Lung (tissue), 11 donors: ENCODE measurements at regions not wholly inside any gene's neighbourhood (a gene's known extent, or its start where the extent isn't known, plus 50 kb on each side); places are given as distances from the start of the nearest gene placed in this dataset.

ENCODE experiments used
- ATAC-seq: fragments of 200-7000 bp; cut with Tn5 transposase; one replicate; pipeline ENCODE4 v1.9.1; 2020; ENCODE audit warnings: moderate number of reproducible peaks; ENCODE audit not compliant: insufficient read depth, low FRiP score
- DNase-seq, 3 donors: peaks; one replicate each; pipeline ENCODE4 v3.0.0-alpha.2; 2013 to 2017
- H3K27ac ChIP-seq, 2 donors: one replicate each; pipeline ENCODE4 v1.5.1; 2013; ENCODE audit warnings: mild to moderate bottlenecking in 2 of 2, moderate library complexity in 2 of 2, control low read depth in 1 of 2, inconsistent platforms in 1 of 2, low read depth in 1 of 2, low read length in 1 of 2
- H3K27me3 ChIP-seq, 3 donors: one replicate each; pipeline ENCODE4 v1.5.1; 2013; ENCODE audit warnings: low read length in 2 of 3; ENCODE audit not compliant: control insufficient read depth in 3 of 3, insufficient read depth in 3 of 3
- H3K36me3 ChIP-seq, 4 donors: one replicate each; pipeline ENCODE4 v1.5.1; 2013; ENCODE audit warnings: low read length in 4 of 4, mild to moderate bottlenecking in 1 of 4, moderate library complexity in 1 of 4; ENCODE audit not compliant: control insufficient read depth in 4 of 4, insufficient read depth in 4 of 4
- H3K4me1 ChIP-seq, 5 donors: one replicate each; pipeline ENCODE4 v1.5.1; 2013; ENCODE audit warnings: low read length in 5 of 5, mild to moderate bottlenecking in 2 of 5, moderate library complexity in 1 of 5; ENCODE audit not compliant: control insufficient read depth in 5 of 5, insufficient read depth in 5 of 5
- H3K4me3 ChIP-seq: one replicate; pipeline ENCODE4 v1.5.1; 2013; ENCODE audit warnings: mild to moderate bottlenecking, control low read depth, moderate library complexity
- H3K9ac ChIP-seq, 2 donors: one replicate each; pipeline ENCODE4 v1.5.1; 2013; ENCODE audit warnings: low read length in 2 of 2, control low read depth in 1 of 2; ENCODE audit not compliant: insufficient read depth in 1 of 2
- H3K9me3 ChIP-seq, 4 donors: one replicate each; pipeline ENCODE4 v1.5.1; 2013; ENCODE audit warnings: low read length in 3 of 4, mild to moderate bottlenecking in 1 of 4, moderate library complexity in 1 of 4; ENCODE audit not compliant: control insufficient read depth in 4 of 4, insufficient read depth in 3 of 4
- CTCF ChIP-seq: IDR thresholded peaks from 2 replicates; pipeline ENCODE4 v1.5.1; 2012; ENCODE audit warnings: mild to moderate bottlenecking; ENCODE audit errors: control extremely low read depth, extremely low read depth
- WGBS, 2 donors: extraction: QIAGEN DNeasy Blood & Tissue Kit; methylation state at CpG; one replicate each; pipeline ENCODE4 v1.1.7; 2013; 5-methylcytosine and 5-hydroxymethylcytosine counted together
- donor health status: control.
- donor health status: control.
- donor health status: Bipolar disorder and iron deficiency.
- donor health status: healthy.
- donor health status: DM: yes; HTN: yes; CAD: no.

GRCh38 chr20:2207770-2208097 is 88.1 kb upstream of the TGM3 start:
- no peak overlapping the region for H3K27ac ChIP-seq
- DNase-seq (no peak), ATAC-seq (no peak)
- peaks cover 0 to 8% (median 0%) of the 10 kb centered on the region in 4 donors for H3K9me3 ChIP-seq
- no peak overlapping the region for H3K4me3 ChIP-seq
- H3K9ac ChIP-seq: no peak overlapping the region
- H3K4me1 ChIP-seq: peaks cover 0 to 7% (median 0%) of the 10 kb centered on the region in 5 donors
- no peak for TF ChIP-seq CTCF
- H3K36me3 ChIP-seq: no peaks in the 10 kb centered on the region
- WGBS, 2 donors: 5 to 7% methylated on average over 17 of the region's 17 CpGs
- H3K27me3 ChIP-seq: peaks cover 0 to 52% (median 23%) of the 10 kb centered on the region in 3 donors

GRCh38 chr20:2208897-2209296 is 86.9 kb upstream of the TGM3 start:
- ATAC-seq: no peak
- H3K4me1 ChIP-seq: peaks cover 0 to 7% (median 0%) of the 10 kb centered on the region in 5 donors
- no peak for DNase-seq
- no peak overlapping the region for H3K9ac ChIP-seq
- no peak for TF ChIP-seq CTCF
- 80 to 81% methylated on average over 3 of the region's 3 CpGs for WGBS, 2 donors
- H3K27ac ChIP-seq: no peak overlapping the region
- peaks cover 0 to 43% (median 23%) of the 10 kb centered on the region in 3 donors for H3K27me3 ChIP-seq
- H3K36me3 ChIP-seq: no peaks in the 10 kb centered on the region
- no peak overlapping the region for H3K4me3 ChIP-seq
- H3K9me3 ChIP-seq: peaks cover 0 to 8% (median 0%) of the 10 kb centered on the region in 4 donors

DNA sequence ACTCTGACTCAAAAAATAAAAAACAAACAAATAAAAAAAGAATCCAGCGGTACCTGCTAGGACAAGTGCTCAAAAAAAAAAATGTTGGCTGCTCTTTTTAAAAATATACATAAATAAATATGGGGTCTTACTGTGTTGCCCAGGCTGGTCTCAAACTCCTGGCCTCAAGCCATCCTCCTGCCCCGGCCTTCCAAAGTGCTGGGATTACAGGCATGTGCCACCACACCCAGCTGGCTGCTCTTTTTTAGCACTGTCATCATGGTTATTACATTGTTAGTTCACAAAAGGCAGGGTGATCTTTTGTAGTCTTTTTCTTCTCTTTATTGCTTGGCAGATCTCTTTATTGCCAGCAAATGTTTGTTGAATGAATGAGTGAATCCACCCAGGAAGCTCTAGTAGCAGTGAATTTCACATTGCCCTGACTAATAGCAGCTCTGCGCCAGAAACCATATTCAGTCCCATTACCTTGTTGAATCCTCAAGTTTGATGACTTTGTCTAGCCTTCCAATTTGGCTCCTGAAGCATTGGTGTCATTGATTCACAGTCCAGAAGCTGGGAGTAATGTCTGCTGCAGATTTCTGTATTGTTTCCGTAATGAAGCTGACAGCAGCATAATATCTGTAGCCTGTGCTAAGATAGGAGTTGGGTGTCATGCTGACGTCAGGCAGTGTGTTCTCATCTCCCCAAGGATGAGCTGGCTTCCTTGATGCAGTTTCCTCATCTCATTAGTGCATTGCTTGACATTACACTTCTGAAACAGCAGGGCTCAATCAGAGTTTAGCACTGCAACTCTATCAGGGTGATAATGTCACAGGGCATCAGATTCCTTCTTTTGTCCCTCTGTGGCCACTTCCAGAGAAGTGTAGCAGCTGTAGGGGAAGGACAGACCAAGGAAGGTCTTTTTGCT is 84.9 kb upstream of the TGM3 start:
- peak in 1 of 3 donors; percentile 10 for DNase-seq
- peaks cover 0 to 7% (median 0%) of the 10 kb centered on the region in 5 donors for H3K4me1 ChIP-seq
- no peak for TF ChIP-seq CTCF
- ATAC-seq: no peak
- no peaks in the 10 kb centered on the region for H3K36me3 ChIP-seq
- H3K27me3 ChIP-seq: peaks cover 0 to 38% (median 20%) of the 10 kb centered on the region in 3 donors
- H3K4me3 ChIP-seq: no peak overlapping the region
- WGBS, 2 donors: 60 to 65% methylated on average over 5 of the region's 5 CpGs
- H3K9ac ChIP-seq: no peak overlapping the region
- peaks cover 0 to 2% (median 0%) of the 10 kb centered on the region in 4 donors for H3K9me3 ChIP-seq
- no peak overlapping the region for H3K27ac ChIP-seq
